ENCODE measurements at regions not wholly inside any gene's neighbourhood (a gene's known extent, or its start where the extent isn't known, plus 50 kb on each side); places are given as distances from the start of the nearest gene placed in this dataset.

GRCh38 chr4:55255179-55255578 is 90.9 kb upstream of the SRD5A3 start:
- CTCF ChIA-PET = no interaction called here
- POLR2A ChIA-PET = no interaction called here
- TF ChIP-seq POLR2A (IDR thresholded peaks at IDR 0.05; ENCODE audit: low read depth, low read length) = no peak
- no peak for TF ChIP-seq POLR2AphosphoS5 (IDR thresholded peaks at IDR 0.05; ENCODE audit: insufficient read depth, low read depth, low read length)
- no peak for TF ChIP-seq MAX (IDR thresholded peaks at IDR 0.05; ENCODE audit: insufficient read depth, insufficient read length)
- TF ChIP-seq FOS (IDR thresholded peaks at IDR 0.05; ENCODE audit: borderline replicate concordance, insufficient read depth, low read length) = no peak
- no peak for TF ChIP-seq JUN (IDR thresholded peaks at IDR 0.05; ENCODE audit: borderline replicate concordance, insufficient read depth, insufficient read length, low read depth)
- no peak for TF ChIP-seq CTCF (IDR thresholded peaks at IDR 0.05; ENCODE audit: extremely low read depth in 1 of 2, insufficient read depth in 1 of 2, low read depth in 1 of 2, low read length in 2 of 2)
- Histone ChIP-seq H3K9me3 (replicated peaks; ENCODE audit: control insufficient read depth, insufficient read depth, low read length) (no peaks in the 10 kb centered on the region), H4K20me1 (replicated peaks; ENCODE audit: control insufficient read depth, extremely low read depth, insufficient read depth, low read length) (no peaks in the 10 kb centered on the region), H3K9me1 (replicated peaks; ENCODE audit: control insufficient read depth, extremely low read depth, insufficient read depth, low read length) (no peaks in the 10 kb centered on the region), H3K4me2 (ENCODE audit: insufficient read depth, low read length) (no peak overlapping the region), H3K36me3 (ENCODE audit: control insufficient read depth in 2 of 2, extremely low read depth in 1 of 2, insufficient read depth in 2 of 2, low read length in 2 of 2) (no peaks in the 10 kb centered on the region), H3K79me2 (ENCODE audit: control insufficient read depth, insufficient read depth, low read length) (no peaks in the 10 kb centered on the region), H3K9ac (replicated peaks; ENCODE audit: extremely low read depth, insufficient read depth, low read length) (no peak overlapping the region), H3K27me3 (ENCODE audit: control insufficient read depth in 2 of 2, insufficient read depth in 2 of 2, low read length in 2 of 2) (no peaks in the 10 kb centered on the region), H2AFZ (ENCODE audit: low read depth, low read length) (no peak overlapping the region), H3K4me1 (ENCODE audit: control insufficient read depth, extremely low read depth, insufficient read depth, low read length) (peaks cover 36% of the 10 kb centered on the region), H3K27ac (ENCODE audit: insufficient read depth, low read depth, low read length) (no peak overlapping the region), H3K4me3 (replicated peaks in 1 of 3; ENCODE audit: insufficient read depth in 1 of 3, low read depth in 1 of 3, low read length in 3 of 3) (no peak overlapping the region)
- DNase-seq (ENCODE audit: low read depth, low spot score) (no peak), FAIRE-seq (no peak)
- intact Hi-C loops (cut with micrococcal nuclease) (no loop called here), dilution Hi-C loops (cut with MboI; ENCODE audit: extremely low pct_ligation_motif_present, low sequenced_read_pairs) (no loop called here)
- BruUV-seq (replicated peaks) = no TSS peak

GRCh38 chr4:55256787-55257186 is 89.3 kb upstream of the SRD5A3 start:
- BruUV-seq (replicated peaks) = no TSS peak
- peak; percentile 29 for DNase-seq (ENCODE audit: low read depth, low spot score)
- H3K9me1 ChIP-seq (replicated peaks; ENCODE audit: control insufficient read depth, extremely low read depth, insufficient read depth, low read length) = no peaks in the 10 kb centered on the region
- H3K4me3 ChIP-seq (replicated peaks in 1 of 3; ENCODE audit: insufficient read depth in 1 of 3, low read depth in 1 of 3, low read length in 3 of 3) = no peak overlapping the region
- H3K79me2 ChIP-seq (ENCODE audit: control insufficient read depth, insufficient read depth, low read length) = no peaks in the 10 kb centered on the region
- no peaks in the 10 kb centered on the region for H3K36me3 ChIP-seq (ENCODE audit: control insufficient read depth in 2 of 2, extremely low read depth in 1 of 2, insufficient read depth in 2 of 2, low read length in 2 of 2)
- no peak overlapping the region for H2AFZ ChIP-seq (ENCODE audit: low read depth, low read length)
- H3K4me1 ChIP-seq (ENCODE audit: control insufficient read depth, extremely low read depth, insufficient read depth, low read length) = peaks cover 24% of the 10 kb centered on the region
- no peak overlapping the region for H3K9ac ChIP-seq (replicated peaks; ENCODE audit: extremely low read depth, insufficient read depth, low read length)
- H3K4me2 ChIP-seq (ENCODE audit: insufficient read depth, low read length) = no peak overlapping the region
- ChIA-PET CTCF (no interaction called here), POLR2A (no interaction called here)
- FAIRE-seq = no peak
- dilution Hi-C loops (cut with MboI; ENCODE audit: extremely low pct_ligation_motif_present, low sequenced_read_pairs) (no loop called here), intact Hi-C loops (cut with micrococcal nuclease) (no loop called here)
- H3K27me3 ChIP-seq (ENCODE audit: control insufficient read depth in 2 of 2, insufficient read depth in 2 of 2, low read length in 2 of 2) = no peaks in the 10 kb centered on the region
- H4K20me1 ChIP-seq (replicated peaks; ENCODE audit: control insufficient read depth, extremely low read depth, insufficient read depth, low read length) = no peaks in the 10 kb centered on the region
- H3K27ac ChIP-seq (ENCODE audit: insufficient read depth, low read depth, low read length) = no peak overlapping the region
- H3K9me3 ChIP-seq (replicated peaks; ENCODE audit: control insufficient read depth, insufficient read depth, low read length) = no peaks in the 10 kb centered on the region
- TF ChIP-seq FOS (IDR thresholded peaks at IDR 0.05; ENCODE audit: borderline replicate concordance, insufficient read depth, low read length) (no peak), JUN (IDR thresholded peaks at IDR 0.05; ENCODE audit: borderline replicate concordance, insufficient read depth, insufficient read length, low read depth) (no peak), MYC (IDR thresholded peaks at IDR 0.05; ENCODE audit: low read depth, low read length) (no peak), MAX (IDR thresholded peaks at IDR 0.05; ENCODE audit: insufficient read depth, insufficient read length) (no peak), EZH2 (IDR thresholded peaks at IDR 0.05; ENCODE audit: borderline replicate concordance, low read depth, low read length, severe bottlenecking) (no peak), CTCF (IDR thresholded peaks at IDR 0.05; ENCODE audit: extremely low read depth in 1 of 2, insufficient read depth in 1 of 2, low read depth in 1 of 2, low read length in 2 of 2) (no peak), POLR2A (IDR thresholded peaks at IDR 0.05; ENCODE audit: low read depth, low read length) (no peak), GATA2 (IDR thresholded peaks at IDR 0.05; ENCODE audit: insufficient read depth, insufficient read length, low read depth, low read length) (no peak), POLR2AphosphoS5 (IDR thresholded peaks at IDR 0.05; ENCODE audit: insufficient read depth, low read depth, low read length) (no peak)

Data from endothelial cell of umbilical vein (primary cell).